GM19193 (cell line): ENCODE measurements at regions not wholly inside any gene's neighbourhood (a gene's known extent, or its start where the extent isn't known, plus 50 kb on each side); places are given as distances from the start of the nearest gene placed in this dataset.

Source experiments
- POLR2A ChIP-seq: IDR thresholded peaks from 4 replicates; pipeline ENCODE4 v1.6.1; 2011; ENCODE audit not compliant: insufficient read depth, insufficient read length; ENCODE audit errors: extremely low read depth

DNA sequence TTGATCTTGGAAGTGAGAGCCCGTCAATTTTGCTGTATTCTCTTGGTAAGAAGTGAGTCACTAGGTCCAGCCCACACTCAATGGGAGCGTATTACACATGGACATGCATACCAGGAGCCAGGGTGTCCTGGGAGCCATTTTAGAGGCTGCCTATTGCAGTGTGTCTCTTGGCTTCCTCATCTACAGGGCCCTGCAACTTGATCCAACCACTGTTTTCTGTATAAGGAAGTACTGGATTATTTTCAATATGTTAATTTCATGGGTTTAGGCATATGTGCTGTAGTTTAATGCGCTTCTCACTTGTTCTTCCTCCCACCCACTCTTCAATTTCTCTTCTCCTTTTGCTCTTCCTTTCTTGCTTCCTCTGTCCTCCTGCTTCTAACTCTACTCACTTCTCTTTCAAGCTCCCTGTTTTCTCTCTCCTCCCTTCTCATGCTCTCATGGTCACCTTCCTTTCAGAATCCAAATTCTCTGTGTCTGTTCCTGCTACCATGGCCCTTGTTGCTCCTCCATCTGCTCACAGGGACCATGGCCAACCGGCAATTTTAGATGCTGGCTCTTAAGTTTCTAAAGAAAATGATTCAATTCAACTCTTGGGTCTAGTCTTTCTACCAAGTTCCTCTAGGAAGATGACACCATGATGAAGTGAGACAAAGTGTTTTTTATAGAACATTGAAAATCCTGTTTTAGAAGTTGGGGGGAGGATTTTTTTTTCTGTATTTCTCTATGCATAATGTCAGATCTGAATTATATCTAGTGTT is 152.0 kb upstream of the ZEB2 start:
- no peak for TF ChIP-seq POLR2A

- no peak for TF ChIP-seq POLR2A
Measured at GRCh38 chr2:144670738-144671137, 150.8 kb upstream of the ZEB2 start.

DNA sequence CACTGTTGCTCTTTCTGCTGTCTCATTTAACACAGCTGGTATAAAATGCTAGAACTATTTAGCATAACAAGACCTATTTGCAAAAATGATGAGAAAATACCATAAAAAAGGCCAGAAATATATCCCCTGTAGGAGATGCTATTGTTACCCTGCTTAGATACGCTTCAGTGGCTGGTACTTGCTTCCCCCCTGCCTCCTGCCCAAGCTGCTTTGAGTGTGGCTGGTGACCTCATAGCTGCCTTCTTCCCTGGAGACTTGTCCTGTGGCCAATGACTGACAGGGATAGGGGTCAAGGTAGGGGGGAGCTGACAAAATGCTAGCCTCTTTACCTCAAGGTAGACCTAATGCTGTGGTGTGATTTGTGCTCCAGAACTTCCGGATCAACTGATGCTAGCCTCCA is 150.2 kb upstream of the ZEB2 start:
- TF ChIP-seq POLR2A = no peak

- no peak for TF ChIP-seq POLR2A
Measured at GRCh38 chr2:144669196-144669987, 149.5 kb upstream of the ZEB2 start.

DNA sequence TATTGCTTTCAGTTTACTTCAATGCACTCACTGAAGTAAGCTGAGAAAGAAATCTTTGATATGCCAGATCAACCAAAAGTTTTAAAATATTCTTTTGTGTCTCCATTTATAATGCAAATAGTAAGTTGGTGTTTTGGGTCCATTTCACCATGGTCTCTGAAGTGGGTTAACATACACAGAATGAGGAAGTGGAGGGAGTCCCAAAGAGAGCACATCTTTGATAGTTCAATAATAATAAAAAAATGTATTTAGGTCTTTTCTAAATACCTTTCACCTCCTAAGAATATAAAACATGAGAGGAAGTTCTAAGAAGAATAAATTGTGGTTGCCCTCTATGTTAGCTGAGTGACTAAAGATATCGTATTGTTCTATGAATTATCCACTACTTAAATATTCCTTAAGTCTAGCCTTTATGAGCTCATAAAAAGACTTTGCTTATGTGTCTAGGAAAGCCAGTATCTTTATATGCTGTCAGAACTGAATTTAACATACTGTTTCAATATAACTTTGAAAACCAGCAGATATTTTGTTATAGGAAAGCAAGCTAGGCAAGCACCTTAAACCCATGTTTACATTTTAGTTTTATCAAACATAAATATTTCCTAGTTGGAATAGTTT is 148.7 kb upstream of the ZEB2 start:
- no peak for TF ChIP-seq POLR2A

GRCh38 chr2:144666032-144666431 is 146.1 kb upstream of the ZEB2 start:
- TF ChIP-seq POLR2A = no peak

DNA sequence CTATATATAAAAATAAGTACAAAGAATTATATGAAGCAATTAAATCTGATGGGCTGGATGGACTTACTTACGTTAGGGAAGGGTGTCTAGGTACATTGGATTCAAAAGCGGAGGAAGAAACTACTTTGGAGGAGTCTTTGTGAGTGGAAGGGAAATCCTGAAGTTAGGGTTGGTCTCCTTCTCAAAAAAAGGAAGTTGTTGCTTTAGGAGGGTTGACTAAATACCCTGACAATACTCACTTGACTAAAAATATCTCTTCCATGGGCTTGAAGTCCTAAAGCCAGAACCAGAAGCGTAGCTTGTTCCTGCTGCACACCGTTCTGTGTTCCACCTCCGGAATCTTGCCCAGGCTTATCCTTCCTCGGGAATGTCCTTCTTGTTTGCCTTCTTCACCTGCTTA is 143.3 kb upstream of the ZEB2 start:
- TF ChIP-seq POLR2A = no peak

DNA sequence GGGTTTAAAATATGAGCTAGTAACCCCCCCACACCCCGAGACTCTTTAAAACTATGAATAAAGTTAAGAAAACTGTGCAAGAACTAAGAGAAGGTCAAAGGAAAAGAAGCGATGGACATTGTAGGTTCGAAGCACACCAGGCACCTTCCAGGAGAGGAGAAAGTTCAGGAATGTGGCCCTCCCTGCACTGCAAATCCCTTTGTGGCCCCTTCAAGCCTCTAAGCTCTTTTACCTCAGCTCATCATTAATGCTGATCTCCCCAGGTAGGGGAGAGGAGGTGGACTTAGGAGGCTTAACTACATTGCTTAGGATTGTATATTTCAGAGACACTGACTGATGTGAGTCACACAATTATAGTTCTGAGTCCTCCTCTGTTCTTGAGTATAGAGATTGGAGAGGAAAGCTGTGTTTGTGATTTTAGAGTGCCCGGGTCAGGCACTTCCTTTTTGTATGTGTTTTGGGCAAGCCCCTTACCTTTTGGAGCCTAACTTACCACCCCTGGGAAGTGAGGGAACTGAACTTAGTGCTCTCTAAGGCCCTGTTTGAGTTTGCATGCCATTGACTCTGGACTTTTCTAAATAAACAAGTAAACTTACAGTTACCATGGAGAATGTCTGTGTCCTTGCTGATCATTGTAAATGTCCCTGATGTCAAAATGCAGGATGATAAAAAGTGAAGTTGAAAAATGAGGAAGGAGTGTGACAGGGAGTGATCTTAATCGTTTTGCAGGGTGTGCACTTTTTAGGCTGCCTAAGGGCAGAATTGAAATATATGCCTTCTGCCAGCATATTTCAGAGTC is 140.8 kb upstream of the ZEB2 start:
- no peak for TF ChIP-seq POLR2A

GRCh38 chr2:144659731-144660275 is 139.9 kb upstream of the ZEB2 start:
- no peak for TF ChIP-seq POLR2A

- no peak for TF ChIP-seq POLR2A
Measured at GRCh38 chr2:144654523-144654922, 134.6 kb upstream of the ZEB2 start.

GRCh38 chr2:144650907-144651306 is 131.0 kb upstream of the ZEB2 start:
- no peak for TF ChIP-seq POLR2A

- TF ChIP-seq POLR2A = no peak
Measured at GRCh38 chr2:144648837-144649465, 129.0 kb upstream of the ZEB2 start.

- no peak for TF ChIP-seq POLR2A
Measured at GRCh38 chr2:144645083-144645778, 125.3 kb upstream of the ZEB2 start.

DNA sequence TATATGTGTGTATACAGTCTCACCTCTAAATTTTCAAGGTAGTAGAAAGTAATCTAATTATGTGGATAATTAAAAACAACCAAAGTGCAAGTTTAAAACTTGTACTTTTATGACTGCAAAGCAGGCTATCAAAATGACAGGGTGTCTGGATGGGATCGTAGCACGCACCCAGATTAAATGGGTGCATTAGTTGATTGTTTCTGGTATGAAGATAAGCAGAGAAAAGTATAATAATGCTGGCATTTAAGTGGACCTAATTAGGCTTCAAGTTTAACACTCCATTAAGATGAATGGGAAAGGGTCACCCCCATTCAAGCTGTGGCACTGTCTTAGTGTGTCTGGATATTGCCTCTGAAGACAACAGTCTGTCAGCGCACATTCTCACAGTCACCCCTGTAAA is 124.6 kb upstream of the ZEB2 start:
- no peak for TF ChIP-seq POLR2A
